HG03457 (cell line): ENCODE measurements at regions not wholly inside any gene's neighbourhood (a gene's known extent, or its start where the extent isn't known, plus 50 kb on each side); places are given as distances from the start of the nearest gene placed in this dataset.
A peak's percentile ranks its signal among the peaks of the same experiment; 100 is the strongest.

Experiments
- ATAC-seq: cut with Tn5 transposase; IDR thresholded peaks from one replicate; pipeline ENCODE4 v1.9.1; 2021; ENCODE audit warnings: moderate number of reproducible peaks; ENCODE audit not compliant: unreplicated experiment

DNA sequence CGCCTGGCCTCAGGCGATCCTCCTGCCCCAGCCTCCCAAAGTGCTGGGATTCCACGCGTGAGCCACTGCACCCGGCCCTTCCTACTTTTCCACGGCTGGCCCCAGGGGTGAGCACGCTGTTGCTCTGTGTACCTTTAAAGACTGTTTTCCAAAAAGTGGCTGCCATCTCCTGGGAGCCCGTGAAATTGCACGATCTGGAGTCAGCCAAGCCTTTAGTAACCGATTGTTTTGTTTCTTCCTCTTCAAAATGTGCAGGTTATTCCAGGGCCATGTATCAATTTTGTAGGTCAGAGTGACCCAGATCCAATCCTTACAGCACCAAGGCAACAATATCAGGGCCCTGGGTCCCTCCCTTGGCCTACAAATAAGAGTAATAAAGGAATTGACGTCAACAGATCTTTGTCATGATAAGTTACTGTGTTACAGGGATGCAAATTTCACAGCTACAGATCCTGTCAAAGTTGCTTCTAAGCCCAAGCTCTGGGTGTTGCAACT, 135.6 kb upstream of the ZNF236 start:
- peak; percentile 61 for ATAC-seq

DNA sequence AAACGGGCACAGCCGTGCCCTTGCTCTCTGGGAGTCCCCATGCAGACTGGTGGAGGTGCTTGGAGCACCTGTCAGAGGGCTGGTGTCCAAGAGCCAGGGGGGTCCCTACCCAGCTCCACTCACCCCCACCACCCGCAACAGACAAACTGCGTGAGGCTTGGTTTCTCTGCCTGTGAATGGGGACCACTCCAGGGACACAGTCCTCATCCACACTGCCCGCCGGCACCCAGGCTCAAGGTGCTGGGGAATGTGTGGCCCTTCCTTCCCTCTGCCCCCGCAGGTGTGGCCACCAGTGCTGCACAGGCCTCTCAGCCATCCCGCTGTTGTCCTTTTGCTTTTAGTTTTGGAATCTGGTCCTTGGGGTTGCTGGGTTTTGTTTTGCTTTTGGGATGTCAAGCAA, 136.5 kb upstream of the ZNF236 start:
- ATAC-seq = no peak

DNA sequence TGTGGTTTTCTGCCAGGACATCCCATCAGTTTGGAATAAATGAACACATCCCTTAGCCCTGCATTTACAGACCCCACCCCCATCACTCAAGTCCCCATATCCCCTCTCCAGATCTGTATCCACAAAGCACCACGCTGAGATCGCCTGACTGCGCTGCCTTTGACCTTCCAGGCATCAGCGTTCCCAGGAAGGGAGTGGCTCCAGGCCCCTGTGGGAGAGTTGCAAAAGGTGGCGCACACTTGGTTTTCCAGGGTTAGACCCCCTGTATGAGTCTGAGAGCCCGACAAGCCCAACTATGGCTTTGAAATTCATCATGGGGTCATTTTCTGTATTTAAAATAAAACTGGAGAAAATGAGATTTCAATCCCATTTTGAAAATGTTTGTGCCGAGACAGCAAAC, 137.0 kb upstream of the ZNF236 start:
- no peak for ATAC-seq

DNA sequence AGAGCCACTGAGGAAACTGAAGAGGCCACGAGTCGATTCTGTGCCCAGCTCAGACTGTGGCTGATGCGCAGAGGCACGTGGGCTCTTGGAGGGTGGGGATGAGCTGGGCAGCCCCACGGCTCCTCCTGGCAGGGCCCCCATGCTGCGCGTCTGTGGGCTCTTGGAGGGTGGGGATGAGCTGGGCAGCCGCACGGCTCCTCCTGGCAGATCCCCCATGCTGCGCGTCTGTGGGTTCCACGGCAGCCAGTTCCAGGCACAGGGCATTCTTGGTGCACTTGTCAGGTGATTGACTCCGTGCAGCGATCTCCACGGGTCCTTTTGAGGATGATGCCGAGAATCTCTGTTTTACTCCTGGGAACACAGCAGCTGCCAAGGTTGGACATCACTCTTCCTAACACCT, 138.1 kb upstream of the ZNF236 start:
- no peak for ATAC-seq

DNA sequence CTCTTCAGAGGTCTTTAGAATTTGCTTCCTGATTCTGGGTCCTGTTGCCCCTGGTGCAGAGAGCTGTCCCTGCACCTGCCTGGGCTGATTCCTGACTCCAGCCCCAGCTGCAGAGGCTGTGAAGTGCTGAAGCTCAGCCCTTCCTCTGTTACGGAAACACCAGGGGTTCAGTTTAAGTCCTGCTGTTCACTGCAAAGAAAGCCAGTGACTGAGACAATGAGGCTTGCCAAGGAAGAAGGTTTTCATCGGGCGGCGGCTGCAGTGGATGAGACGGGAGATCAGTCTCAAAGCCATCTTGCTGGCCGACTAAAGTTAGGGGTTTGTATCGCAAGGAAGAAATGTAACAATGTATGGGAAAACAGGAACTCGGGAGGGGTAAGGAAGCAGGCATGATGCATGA, 142.4 kb upstream of the ZNF236 start:
- no peak for ATAC-seq

DNA sequence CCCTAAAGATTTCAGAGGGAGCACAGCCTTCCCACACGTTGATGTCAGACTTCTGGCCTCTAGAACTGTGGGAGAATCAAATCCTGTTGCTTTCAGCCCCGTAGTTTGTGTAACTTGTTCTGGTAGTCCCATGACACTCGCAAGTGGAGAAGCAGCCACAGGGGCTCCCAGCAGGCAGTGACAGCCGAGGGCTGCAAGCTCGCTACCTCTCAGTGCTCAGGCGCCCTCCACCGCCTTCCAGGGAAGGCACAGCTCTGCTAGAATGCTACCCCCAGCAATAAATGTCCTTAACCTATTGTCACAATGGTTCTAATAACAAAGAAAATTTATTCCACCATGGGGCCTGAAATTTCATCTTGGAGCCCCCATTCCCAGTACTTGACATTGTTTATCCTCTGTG, 143.1 kb upstream of the ZNF236 start:
- ATAC-seq = no peak

DNA sequence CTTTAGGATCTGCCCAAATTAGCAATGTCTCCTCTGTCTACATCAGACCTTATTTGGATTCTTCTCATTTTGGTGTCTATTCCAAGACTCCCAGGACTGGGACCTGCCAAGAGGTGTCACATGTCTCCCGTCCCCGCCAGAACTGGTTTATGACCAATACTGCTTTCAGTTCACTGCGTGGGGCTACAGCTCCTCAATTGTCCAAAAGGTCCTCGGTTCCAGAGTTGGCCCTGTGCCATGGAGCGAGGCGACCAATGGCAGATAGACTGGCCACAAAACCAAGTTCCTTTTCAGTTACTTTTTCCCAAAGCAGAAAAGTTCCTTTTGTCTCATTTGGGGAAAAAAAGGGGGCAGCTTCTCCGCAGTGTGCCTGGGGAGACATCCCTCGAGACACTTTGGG, 144.1 kb upstream of the ZNF236 start:
- no peak for ATAC-seq

DNA sequence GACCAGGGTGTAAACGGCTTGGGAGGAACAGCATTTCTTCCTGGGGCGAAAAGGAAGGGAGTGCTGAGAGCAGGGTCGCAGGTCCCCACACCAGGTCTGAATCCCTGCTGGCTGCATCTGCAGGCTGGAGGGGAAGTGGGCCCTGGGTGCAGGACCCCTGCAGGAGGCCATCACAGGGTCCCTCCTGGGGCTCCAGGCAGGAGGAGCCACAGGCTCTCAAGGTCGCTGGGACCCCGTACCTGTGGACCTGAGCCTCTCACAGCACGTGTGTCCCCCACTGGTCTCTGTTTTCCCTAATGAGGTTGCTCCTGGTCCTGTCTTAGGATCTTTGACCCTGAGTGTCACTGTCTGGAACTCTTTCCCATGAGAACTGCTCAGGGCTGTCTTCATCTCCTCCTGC, 147.8 kb upstream of the ZNF236 start:
- ATAC-seq = no peak

DNA sequence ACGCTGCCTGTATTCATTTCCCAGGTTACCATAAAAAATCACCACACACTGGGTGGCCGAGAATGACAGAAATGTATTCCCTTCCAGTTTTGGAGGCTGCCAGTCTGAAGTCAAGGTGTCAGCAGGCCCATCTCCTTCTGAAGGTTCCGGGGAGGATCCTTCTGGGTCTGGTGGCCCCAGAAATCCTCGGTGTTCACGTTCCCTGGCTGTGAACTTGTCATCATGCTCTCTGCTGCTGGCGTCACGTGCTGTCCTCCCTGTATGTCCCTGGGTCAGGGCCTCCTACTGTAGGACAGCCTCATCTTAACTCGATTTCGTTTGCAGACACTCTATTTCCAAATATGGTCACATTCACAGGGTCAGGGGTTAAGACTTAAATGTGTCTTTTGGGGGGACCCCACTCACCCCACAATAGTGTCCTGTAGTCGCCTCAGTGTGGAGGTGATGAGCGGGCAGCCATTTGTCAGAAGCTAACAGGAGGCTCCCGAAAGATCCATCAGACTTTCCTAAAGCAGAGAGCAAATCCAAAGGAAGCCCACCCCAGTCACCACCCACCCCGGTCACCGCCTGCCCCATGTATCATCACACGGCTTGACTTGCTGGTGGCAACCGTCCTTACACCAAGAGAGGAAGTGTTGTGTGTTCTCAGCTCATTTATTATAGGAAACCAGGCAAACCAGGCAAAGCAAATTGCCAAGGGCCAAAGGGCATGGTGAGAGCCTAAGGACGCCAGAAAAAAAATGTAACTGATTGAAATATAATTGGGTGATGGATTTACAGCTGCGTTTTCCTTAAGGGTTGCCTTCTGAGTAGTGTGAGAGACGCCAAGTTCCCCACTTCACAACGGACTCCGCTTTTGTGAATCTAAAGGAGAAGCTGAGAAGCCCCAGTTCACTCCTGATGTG, 148.8 kb upstream of the ZNF236 start:
- ATAC-seq = no peak

DNA sequence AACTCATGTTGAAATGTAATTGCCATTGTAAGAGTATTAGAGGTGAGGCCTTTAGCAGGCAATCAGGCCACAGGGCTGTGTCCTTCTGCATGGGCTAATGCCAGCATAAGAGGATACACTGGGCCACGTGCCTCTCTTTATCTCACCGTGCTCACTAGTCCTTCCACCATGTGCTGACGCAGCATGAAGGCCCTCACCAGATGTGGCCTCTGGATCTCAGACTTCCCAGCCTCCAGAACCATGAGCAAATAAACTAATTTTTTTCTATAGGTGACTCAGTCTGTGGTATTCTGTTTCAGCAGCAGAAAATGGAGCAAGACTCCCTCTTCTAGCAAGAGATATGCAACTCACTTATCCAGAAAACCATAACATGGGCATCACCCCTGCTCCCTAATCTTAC, 149.7 kb upstream of the ZNF236 start:
- no peak for ATAC-seq

DNA sequence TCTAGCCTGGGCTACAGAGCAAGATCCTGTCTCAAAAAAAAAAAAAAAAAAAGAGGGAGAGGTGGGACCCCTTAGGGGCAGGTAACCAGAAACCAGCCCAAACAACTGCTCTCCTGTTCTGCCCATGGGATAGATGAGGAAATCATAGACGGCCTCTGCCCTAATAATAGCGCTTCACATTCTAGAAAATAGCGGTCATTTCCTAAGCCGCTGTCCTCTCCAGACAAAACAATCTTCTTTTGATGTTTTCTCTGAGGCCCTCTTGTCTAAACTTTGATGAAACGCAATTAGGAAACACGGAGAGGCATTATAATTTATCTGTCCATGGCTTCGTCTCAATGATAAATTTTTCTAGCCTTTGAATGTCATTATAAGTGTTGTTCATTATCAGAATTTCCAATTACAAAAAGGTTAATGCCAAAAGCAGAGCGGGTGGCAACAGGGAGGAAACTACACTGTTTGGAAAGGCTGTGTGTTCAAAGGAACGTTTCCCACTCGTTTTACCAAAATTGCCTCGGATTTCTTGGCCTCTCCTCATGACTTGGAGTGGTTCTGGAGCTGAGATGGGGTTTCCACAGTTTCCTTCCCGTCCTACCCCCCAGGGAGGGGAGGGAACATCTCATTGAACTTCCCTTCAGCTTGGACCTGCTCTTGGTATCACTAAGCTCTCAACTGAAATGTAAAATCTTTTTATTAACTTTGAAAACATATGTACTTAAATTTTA, 151.6 kb upstream of the ZNF236 start:
- ATAC-seq = no peak

DNA sequence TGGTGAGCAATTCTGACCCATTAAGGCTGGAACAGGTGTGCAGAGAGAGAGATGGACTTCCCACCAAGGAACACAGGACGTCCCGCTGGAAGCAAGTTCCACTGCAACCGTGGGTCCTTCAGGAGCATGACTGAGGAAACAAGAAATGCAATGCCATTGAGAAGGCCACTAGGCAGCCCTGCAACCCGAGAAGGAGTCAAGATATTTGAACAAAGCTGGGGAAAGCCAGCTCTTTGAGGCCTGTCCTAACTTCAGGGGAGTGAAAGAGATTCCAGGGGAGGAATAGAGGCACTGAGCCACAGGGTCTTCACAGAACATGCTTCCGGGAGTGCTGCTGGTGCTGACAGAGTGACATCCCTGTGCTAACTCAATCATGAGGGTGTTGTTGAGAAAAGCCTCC, 153.8 kb upstream of the ZNF236 start:
- ATAC-seq = no peak

DNA sequence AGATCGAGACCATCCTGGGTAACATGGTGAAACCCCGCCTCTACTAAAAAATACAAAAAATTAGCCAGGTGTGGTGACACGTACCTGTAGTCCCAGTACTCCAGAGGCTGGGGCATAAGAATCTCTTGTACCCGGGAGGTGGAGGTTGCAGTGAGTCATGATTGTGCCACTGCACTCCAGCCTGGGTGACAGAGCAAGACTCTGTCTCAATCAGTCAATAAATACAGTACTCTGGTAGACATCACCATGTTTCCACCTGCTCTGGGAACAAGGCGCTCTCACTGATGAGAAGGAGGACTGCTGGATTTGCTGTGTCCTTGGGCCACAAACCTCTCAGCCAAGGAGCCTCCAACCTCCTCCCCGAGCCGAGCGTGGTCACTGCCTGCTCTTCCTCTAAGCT, 154.2 kb upstream of the ZNF236 start:
- no peak for ATAC-seq

DNA sequence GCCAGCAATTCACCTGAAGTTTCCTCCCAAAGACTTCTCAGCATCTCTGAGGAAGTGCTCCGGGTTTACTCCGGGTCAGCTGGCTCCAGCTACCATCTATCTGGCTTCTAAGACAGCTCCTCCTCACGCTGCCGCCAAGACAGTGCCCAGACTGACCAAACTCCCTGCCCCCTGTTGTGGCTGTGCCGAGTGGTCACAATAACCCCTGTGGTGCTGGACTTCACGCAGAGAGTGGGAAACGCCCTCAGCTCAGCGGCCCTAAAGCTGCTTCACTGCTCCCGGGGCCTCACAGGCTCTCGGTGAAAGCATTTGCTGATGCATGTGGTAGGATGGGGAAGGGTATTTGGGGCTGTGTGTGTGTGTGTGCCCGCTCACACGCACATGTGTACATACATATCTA, 154.8 kb upstream of the ZNF236 start:
- ATAC-seq = no peak

DNA sequence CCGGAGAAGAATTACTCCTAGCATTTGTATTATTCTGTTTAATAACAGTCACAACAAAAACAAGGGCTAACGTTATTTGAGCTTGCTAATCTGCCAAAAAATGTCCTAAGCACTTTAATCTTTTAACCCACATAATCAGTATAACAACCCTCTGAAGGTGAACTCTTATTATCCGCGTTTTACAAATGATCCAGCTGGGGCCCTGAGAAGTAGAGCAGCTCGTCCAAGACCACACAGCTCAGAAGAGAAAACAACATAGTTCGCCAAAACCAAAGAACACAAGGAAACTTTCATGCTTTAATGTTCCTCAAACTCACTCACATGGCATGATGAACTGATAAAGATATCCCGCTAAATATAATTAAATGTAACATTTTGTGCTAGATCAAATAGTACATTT, 159.7 kb upstream of the ZNF236 start:
- no peak for ATAC-seq

DNA sequence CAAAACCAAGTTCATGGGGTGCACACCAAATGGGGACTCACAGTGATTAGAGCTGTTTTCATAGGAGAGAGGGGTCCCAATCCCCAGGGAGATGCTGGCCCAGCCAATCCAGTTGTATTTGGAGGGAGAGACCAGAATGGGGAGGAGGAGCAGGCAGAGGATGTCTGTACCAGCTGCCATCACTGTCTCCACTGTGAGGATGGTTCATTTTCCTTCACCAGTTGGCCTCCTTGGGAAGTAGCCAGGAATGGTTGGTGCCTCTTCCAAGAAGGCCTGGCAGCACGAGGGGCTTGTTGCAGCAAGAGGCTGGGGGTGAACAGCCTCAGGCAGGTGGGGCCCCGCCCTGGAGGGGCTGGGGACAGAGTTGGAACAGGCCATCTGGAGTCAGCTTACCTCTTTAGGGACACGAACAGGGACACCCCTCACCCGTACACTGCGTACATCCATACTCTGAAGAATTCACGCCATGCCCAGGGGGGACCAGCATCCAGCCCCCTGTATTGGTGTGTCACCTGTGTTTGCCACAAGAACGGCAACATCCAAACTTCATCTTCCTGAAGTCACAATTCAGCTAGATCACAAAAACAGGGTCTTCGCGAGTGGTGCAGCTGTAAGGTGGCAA, 161.7 kb upstream of the ZNF236 start:
- no peak for ATAC-seq

DNA sequence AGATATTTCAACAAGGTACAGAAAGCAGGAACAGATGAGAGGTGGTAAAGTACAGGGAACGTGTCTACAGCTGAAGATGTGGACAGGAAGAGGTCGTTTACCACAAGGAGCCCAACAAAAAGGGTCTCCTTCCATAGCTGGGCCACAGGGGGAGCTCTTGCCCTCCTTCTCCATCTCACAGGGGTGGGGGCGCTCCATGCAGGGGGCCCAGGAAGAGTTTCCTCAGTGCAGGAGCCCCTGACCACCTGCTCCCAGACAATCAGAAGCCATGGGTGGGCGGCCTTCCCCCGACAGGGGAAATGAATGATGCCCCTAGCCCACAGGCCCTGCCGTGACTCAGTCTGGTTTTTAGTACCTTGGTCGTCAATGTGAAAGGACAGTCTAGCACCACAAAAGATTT, 163.6 kb upstream of the ZNF516 start:
- no peak for ATAC-seq

DNA sequence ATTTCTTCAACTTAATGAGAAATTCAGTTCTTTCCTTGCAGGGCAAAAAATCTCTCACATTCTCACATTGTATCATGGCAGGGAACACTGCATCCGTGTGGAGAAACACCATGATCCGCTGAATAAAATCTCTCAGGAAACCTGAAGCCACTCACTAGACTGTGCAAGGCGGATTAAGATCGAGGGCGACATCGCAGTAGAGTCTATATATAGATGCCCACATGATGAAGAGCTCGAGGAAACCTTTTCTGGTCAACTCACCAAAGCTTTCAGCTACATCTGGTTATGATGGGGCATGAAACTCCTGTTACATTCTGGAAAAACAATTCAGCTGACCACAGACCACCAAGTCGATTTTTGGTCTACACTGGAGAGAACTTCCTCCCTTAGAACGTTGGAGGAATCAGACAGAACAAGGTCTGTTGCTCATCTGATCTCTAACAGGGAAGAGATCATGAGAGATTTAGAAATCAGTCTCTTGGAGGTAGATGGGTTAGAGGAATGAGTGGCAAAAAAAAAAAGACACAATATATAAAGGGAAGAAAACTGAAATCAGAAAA, 162.9 kb upstream of the ZNF516 start:
- no peak for ATAC-seq

DNA sequence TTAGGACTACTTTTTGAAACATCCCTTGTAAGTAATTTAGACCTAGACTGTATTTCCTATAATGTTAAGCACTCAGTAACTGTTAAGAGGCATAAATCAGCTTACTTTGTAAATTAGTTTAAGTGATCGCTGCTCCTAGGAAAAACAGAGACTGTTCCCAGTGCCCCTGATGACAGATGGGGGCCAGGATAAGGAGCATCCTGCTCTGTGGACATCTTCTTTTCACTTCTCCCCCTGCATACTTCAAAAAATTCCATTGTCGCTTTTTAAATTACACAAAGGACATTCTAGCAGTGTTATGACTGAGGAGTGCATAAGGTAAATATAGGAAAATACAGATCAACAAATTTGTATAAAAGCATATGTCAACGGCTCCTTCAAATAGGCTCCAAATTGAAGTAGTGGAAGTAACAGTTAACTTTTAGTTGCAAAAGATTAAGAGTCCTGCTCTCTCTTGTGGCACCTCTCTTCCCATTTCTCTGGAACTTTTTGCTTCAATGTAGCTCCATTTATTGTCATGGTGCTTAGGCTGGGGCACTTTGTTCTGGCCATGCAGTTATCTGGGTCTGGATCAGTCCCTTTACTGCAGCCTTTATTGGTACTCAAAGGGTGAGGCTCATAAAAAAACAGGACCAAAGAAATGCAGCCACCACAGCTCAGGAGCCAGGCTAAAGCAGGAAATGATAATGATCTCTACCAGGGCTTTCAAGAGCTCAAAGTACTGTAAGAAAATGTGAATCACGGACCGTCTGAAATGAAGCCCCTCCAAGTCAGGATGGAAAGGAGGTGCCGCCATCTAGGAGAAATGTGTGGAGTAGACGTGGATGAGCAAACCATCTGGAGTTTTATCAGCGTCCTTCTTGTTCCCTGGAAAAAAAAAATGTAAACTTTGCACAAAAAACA, 162.1 kb upstream of the ZNF516 start:
- no peak for ATAC-seq

DNA sequence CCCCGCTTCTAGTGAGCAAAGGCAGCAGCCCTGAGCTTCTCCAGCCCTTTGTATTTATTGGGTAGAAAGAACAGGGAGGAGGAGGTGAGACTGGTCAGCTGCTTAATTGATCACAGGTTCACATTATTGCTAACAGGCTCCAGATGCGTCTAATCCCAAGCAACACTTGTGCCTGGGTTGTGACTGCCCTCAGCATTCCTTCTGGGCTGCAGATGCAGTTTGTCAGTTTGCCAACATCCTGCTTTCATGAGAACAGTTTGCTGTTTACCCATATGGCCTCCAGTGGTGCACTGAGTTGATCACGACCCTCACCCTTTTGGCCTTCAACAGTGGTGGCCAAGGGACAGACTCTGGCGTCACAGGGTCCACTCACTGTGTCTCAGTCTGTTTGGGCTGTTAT, 159.5 kb upstream of the ZNF516 start:
- ATAC-seq = no peak
